ENCODE measurements at regions not wholly inside any gene's neighbourhood (a gene's known extent, or its start where the extent isn't known, plus 50 kb on each side); places are given as distances from the start of the nearest gene placed in this dataset.
"Not testable (repeated sequence)": the region's sequence is repeated elsewhere in the genome, so short reads cannot be mapped to it uniquely, and the experiment has no call there.

DNA sequence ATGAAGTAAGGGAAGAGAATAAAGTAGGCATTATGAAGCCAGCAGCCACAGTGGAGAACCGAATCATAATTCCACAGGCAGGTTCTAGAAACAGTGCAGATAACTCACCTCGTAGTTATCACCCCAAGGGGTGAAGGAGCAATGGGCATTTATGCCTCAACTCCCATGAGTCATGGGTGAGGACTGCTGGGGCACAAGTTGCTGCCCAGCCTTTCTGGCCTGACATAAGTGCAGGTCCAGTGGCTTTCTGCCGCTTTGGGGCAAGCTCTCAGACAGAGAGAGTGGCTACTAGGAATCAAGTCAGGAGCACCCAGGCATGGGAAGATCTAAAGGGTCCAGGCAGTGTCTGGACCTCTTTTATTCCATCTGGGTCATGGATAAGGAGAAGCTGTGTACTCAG is 149.8 kb downstream of the SUCLG1 start:
- Histone ChIP-seq H3K27me3 (ENCODE audit: insufficient read depth, low read length) (peaks cover 34% of the 10 kb centered on the region; the same call in 1 of the 2 replicates), H3K27ac (ENCODE audit: low read depth, low read length) (no peak overlapping the region), H3K79me2 (ENCODE audit: control insufficient read depth, insufficient read depth, low read length, unreplicated experiment) (no peaks in the 10 kb centered on the region), H3K36me3 (ENCODE audit: insufficient read depth, low read length) (no peaks in the 10 kb centered on the region), H3K4me3 (ENCODE audit: low read depth, low read length) (no peak overlapping the region), H3K4me1 (ENCODE audit: control insufficient read depth, insufficient read depth, low read length, unreplicated experiment) (no peaks in the 10 kb centered on the region), H2AFZ (ENCODE audit: low read length, unreplicated experiment) (no peak overlapping the region)

DNA sequence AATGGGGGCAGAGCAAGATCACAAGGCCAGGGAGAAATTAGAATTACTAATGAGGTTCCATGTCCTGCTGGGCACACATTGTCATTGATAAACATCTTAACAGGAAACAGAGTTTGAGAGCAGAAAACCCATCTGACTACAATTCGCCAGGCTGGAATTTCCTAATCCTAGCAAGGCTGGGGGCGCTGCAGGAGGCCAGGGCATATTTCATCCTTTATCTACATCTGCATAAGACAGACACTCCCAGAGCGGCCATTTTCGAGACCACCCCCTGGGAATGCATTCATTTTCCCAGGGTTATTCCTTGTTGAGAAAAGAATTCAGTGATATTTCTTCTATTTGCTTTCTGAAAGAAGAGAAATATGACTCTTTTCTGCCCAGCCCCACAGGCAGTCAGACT is 152.7 kb downstream of the SUCLG1 start:
- H3K79me2 ChIP-seq (ENCODE audit: control insufficient read depth, insufficient read depth, low read length, unreplicated experiment): no peaks in the 10 kb centered on the region
- no peak overlapping the region for H3K27ac ChIP-seq (ENCODE audit: low read depth, low read length)
- H3K4me3 ChIP-seq (ENCODE audit: low read depth, low read length): no peak overlapping the region
- no peak overlapping the region for H2AFZ ChIP-seq (ENCODE audit: low read length, unreplicated experiment)
- H3K27me3 ChIP-seq (ENCODE audit: insufficient read depth, low read length): peaks cover 22% of the 10 kb centered on the region; the same call in 1 of the 2 replicates
- no peaks in the 10 kb centered on the region for H3K36me3 ChIP-seq (ENCODE audit: insufficient read depth, low read length)
- H3K4me1 ChIP-seq (ENCODE audit: control insufficient read depth, insufficient read depth, low read length, unreplicated experiment): no peaks in the 10 kb centered on the region

DNA sequence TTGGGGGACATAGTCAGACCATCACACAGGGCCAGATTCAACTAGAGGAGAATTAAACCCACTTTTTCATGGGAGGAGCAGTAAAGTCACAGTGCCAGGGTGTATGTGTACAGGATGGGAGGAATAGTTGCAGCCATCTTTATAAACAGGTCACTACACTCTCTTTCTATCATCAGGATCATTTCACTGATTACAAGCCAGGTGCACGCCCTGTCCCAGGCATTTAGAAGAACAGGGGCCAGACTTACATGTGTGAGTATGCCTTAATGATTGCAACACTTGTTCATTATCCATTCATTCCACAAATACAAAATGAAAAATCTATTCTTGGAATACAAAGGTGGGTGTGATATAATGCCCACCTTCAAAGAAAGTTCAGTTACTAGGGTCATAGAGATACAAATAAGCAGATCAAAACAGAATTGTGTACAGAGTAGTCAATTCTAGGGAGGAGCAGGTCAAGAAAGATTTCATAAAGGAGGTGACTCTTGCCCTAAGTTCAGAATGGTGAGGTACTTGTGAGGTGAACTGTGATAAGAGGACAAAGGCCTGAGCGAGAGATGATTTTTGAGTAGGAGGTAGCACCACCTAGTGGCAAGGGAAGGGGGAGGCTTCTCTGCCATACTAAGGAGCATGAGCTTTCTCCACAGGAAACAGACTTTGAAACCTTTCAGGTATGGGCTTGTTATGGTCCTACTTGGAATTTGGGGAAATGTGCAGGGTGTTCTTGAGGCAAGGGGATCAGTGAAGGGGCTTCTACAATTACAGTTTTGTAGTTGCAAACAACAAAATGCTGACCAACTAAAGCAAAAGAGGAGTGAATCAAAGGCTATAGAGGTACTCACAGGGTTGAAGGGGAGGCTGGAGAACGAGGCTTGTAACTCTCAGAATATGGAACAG is 156.3 kb downstream of the SUCLG1 start:
- no peaks in the 10 kb centered on the region for H3K79me2 ChIP-seq (ENCODE audit: control insufficient read depth, insufficient read depth, low read length, unreplicated experiment)
- no peak overlapping the region for H2AFZ ChIP-seq (ENCODE audit: low read length, unreplicated experiment)
- no peaks in the 10 kb centered on the region for H3K36me3 ChIP-seq (ENCODE audit: insufficient read depth, low read length)
- no peak overlapping the region for H3K27ac ChIP-seq (ENCODE audit: low read depth, low read length)
- H3K4me1 ChIP-seq (ENCODE audit: control insufficient read depth, insufficient read depth, low read length, unreplicated experiment): no peaks in the 10 kb centered on the region
- no peak overlapping the region for H3K4me3 ChIP-seq (ENCODE audit: low read depth, low read length)
- H3K27me3 ChIP-seq (ENCODE audit: insufficient read depth, low read length): peaks cover 14% of the 10 kb centered on the region

DNA sequence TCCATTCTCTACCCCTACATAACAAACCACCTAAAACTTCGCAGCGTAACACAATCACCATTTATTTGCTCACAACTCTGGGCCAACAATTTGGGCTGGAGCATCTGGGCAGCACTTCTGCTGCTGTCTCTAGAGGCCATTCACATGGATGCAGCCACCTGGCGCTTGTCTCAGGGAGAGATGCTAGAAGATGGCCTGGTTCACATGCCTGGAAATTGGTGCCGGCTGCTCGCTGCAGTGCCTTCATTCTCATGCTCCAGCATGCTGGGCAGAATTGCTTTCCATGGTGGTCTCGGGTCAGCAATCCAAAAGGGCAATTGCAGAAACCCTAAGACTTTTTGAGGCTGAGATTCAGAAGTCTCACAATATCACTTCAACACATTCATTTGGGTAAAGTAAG is 157.4 kb downstream of the SUCLG1 start:
- no peaks in the 10 kb centered on the region for H3K4me1 ChIP-seq (ENCODE audit: control insufficient read depth, insufficient read depth, low read length, unreplicated experiment)
- H3K4me3 ChIP-seq (ENCODE audit: low read depth, low read length): no peak overlapping the region
- no peak overlapping the region for H3K27ac ChIP-seq (ENCODE audit: low read depth, low read length)
- H3K79me2 ChIP-seq (ENCODE audit: control insufficient read depth, insufficient read depth, low read length, unreplicated experiment): no peaks in the 10 kb centered on the region
- peaks cover 14% of the 10 kb centered on the region for H3K27me3 ChIP-seq (ENCODE audit: insufficient read depth, low read length)
- no peak overlapping the region for H2AFZ ChIP-seq (ENCODE audit: low read length, unreplicated experiment)
- no peaks in the 10 kb centered on the region for H3K36me3 ChIP-seq (ENCODE audit: insufficient read depth, low read length)

DNA sequence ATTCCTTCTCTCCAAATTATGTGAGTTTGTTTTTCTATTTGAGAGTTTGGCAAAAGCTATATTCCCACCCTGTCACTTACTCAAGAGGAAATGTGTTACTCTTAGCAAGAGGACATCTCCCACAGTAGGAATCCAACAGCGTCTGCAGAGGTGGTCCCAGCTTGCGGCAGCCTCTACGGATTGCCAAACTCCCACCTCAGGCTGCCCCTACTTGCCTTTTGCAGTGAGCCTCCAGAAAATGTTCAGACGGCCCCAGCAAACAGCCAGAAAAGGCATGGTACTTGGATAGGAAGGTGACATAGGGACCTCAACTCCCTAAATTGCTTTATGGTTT is 158.4 kb downstream of the SUCLG1 start:
- Histone ChIP-seq H3K27me3 (ENCODE audit: insufficient read depth, low read length) (peaks cover 14% of the 10 kb centered on the region), H3K79me2 (ENCODE audit: control insufficient read depth, insufficient read depth, low read length, unreplicated experiment) (no peaks in the 10 kb centered on the region), H3K4me1 (ENCODE audit: control insufficient read depth, insufficient read depth, low read length, unreplicated experiment) (no peaks in the 10 kb centered on the region), H3K27ac (ENCODE audit: low read depth, low read length) (no peak overlapping the region), H3K36me3 (ENCODE audit: insufficient read depth, low read length) (no peaks in the 10 kb centered on the region), H3K4me3 (ENCODE audit: low read depth, low read length) (no peak overlapping the region), H2AFZ (ENCODE audit: low read length, unreplicated experiment) (no peak overlapping the region)

DNA sequence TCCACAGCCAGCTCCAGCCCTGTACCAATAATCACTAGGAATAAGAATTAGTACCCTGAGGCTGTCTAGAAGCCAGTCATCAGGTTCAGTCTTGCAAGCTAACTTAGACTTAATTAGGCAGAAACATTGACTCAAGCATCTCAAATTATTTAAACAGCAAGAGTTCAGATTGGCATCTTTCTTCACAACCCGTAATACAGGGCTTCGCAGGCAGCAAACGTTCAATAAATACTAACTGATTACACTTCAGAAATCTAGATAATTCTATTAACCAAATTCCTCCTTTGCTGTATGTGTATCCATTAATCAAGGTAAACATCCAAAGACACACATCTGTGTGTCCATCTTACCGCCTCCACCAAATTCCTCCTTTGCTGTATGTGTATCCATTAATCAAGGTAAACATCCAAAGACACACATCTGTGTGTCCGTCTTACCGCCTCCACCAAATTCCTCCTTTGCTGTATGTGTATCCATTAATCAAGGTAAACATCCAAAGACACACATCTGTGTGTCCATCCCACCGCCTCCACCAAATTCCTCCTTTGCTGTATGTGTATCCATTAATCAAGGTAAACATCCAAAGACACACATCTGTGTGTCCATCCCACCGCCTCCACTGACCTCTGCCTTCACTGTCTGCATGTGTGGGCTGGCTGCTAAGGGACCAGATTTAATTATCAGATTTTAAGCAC is 158.9 kb downstream of the SUCLG1 start:
- not testable (repeated sequence) for H3K27ac ChIP-seq (ENCODE audit: low read depth, low read length); H3K4me3 ChIP-seq (ENCODE audit: low read depth, low read length); H2AFZ ChIP-seq (ENCODE audit: low read length, unreplicated experiment); H3K79me2 ChIP-seq (ENCODE audit: control insufficient read depth, insufficient read depth, low read length, unreplicated experiment); H3K4me1 ChIP-seq (ENCODE audit: control insufficient read depth, insufficient read depth, low read length, unreplicated experiment); H3K36me3 ChIP-seq (ENCODE audit: insufficient read depth, low read length)
- peaks cover 14% of the 10 kb centered on the region for H3K27me3 ChIP-seq (ENCODE audit: insufficient read depth, low read length)

DNA sequence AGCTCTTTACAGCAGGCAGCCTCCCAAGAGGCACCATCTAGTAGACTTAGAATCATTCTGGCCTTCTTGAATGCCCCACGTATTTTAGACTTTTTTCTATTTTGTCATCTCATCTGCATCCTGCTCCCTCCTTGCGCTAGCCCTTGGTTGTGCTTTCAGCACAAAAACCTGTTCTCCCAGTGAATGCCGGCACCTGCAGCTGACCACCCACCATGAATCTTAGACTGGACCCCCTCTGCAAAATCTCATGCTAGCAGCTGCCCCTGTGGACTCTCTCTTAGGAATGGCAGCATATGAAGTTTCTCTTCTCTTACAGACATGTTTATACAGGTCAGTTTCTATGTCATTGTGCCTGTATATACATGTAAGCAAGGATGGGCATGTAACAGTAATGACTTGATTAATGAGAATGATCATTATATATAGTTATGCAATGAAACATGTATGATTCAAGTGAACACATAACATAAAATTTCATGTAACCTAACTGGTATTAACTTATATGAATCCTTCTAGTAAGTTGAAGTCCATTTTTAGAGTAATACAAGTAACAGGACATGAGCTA is 159.8 kb downstream of the SUCLG1 start:
- Histone ChIP-seq H3K79me2 (ENCODE audit: control insufficient read depth, insufficient read depth, low read length, unreplicated experiment) (no peaks in the 10 kb centered on the region), H3K27ac (ENCODE audit: low read depth, low read length) (no peak overlapping the region), H3K4me3 (ENCODE audit: low read depth, low read length) (no peak overlapping the region), H3K4me1 (ENCODE audit: control insufficient read depth, insufficient read depth, low read length, unreplicated experiment) (no peaks in the 10 kb centered on the region), H3K27me3 (ENCODE audit: insufficient read depth, low read length) (peaks cover 14% of the 10 kb centered on the region), H3K36me3 (ENCODE audit: insufficient read depth, low read length) (no peaks in the 10 kb centered on the region), H2AFZ (ENCODE audit: low read length, unreplicated experiment) (no peak overlapping the region)

DNA sequence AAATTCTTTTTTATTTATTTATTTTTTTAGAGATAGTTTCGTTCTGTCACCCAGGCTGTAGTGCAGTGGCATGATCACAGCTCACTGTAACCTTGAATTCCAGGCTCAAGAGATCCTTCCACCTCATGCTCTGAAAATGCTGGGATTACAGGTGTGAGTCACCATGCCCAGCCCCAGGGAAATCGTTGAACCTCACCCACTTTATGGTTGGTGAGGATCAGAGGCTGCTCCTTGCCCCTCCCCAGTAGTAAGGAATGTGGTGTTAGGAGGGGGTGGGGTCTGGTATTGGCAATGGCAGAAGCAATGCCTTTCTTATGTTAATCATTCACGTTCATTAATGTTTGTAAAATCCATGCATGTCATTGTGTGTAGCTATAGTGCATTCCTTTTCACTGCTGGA is 161.9 kb downstream of the SUCLG1 start:
- Histone ChIP-seq H3K27ac (ENCODE audit: low read depth, low read length) (no peak overlapping the region), H3K4me1 (ENCODE audit: control insufficient read depth, insufficient read depth, low read length, unreplicated experiment) (no peaks in the 10 kb centered on the region), H3K79me2 (ENCODE audit: control insufficient read depth, insufficient read depth, low read length, unreplicated experiment) (no peaks in the 10 kb centered on the region), H2AFZ (ENCODE audit: low read length, unreplicated experiment) (no peak overlapping the region), H3K36me3 (ENCODE audit: insufficient read depth, low read length) (no peaks in the 10 kb centered on the region), H3K4me3 (ENCODE audit: low read depth, low read length) (no peak overlapping the region), H3K27me3 (ENCODE audit: insufficient read depth, low read length) (peaks cover 14% of the 10 kb centered on the region)

DNA sequence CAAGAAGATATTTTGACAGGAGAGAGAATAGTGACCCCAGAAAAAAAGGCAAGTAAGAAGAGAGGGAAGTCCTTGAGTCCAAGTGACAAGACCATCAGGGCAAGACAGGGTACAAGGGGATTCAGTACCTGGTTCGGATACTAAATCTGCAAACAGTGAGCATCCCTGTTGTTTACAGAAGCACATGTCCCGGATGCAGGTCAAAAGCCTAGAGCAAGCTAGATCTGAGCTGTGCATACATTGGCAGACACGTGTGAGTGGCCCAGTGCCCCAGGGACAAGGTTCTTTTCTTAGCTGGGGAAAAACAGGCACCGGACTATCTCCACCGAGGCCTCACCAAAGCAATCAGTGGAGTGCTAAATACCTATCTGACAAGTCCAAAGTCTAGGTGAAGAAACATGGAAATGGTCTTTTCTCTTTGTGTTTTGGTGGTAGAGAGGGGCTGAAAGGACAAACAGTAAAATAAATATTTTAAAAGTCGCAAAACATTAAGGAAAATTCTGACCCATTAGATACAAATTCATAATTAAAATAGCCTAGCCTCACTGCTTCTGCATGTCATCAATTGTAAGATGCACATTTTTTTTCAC is 165.2 kb downstream of the SUCLG1 start:
- Histone ChIP-seq H3K36me3 (ENCODE audit: insufficient read depth, low read length) (no peaks in the 10 kb centered on the region), H3K4me3 (ENCODE audit: low read depth, low read length) (no peak overlapping the region), H3K4me1 (ENCODE audit: control insufficient read depth, insufficient read depth, low read length, unreplicated experiment) (no peaks in the 10 kb centered on the region), H3K79me2 (ENCODE audit: control insufficient read depth, insufficient read depth, low read length, unreplicated experiment) (no peaks in the 10 kb centered on the region), H2AFZ (ENCODE audit: low read length, unreplicated experiment) (no peak overlapping the region), H3K27ac (ENCODE audit: low read depth, low read length) (no peak overlapping the region), H3K27me3 (ENCODE audit: insufficient read depth, low read length) (peaks cover 4% of the 10 kb centered on the region; the same call in 1 of the 2 replicates)

DNA sequence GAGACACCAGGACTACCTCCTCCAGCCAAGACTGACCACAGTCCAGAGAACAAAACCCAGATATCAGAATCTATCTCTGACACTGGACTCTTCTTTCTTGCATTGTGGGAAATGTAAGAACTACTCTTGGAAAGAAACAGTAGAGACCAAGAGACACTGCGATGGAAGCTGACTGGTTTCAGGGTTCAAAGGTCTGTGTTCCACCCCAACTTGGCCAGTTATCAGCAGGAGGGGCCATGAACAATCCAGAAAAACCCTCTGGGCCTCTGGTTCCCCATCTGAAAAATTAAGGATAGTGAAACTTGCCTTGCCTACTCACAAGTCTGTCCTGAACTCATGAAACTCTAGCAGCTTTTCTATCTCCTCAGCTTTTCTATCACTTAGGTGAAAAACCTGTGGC is 166.5 kb downstream of the SUCLG1 start:
- Histone ChIP-seq H3K27ac (ENCODE audit: low read depth, low read length) (no peak overlapping the region), H3K36me3 (ENCODE audit: insufficient read depth, low read length) (no peaks in the 10 kb centered on the region), H2AFZ (ENCODE audit: low read length, unreplicated experiment) (no peak overlapping the region), H3K4me3 (ENCODE audit: low read depth, low read length) (no peak overlapping the region), H3K79me2 (ENCODE audit: control insufficient read depth, insufficient read depth, low read length, unreplicated experiment) (no peaks in the 10 kb centered on the region), H3K4me1 (ENCODE audit: control insufficient read depth, insufficient read depth, low read length, unreplicated experiment) (no peaks in the 10 kb centered on the region), H3K27me3 (ENCODE audit: insufficient read depth, low read length) (no peaks in the 10 kb centered on the region)
